ENCODE measurements at regions not wholly inside any gene's neighbourhood (a gene's known extent, or its start where the extent isn't known, plus 50 kb on each side); places are given as distances from the start of the nearest gene placed in this dataset.

DNA sequence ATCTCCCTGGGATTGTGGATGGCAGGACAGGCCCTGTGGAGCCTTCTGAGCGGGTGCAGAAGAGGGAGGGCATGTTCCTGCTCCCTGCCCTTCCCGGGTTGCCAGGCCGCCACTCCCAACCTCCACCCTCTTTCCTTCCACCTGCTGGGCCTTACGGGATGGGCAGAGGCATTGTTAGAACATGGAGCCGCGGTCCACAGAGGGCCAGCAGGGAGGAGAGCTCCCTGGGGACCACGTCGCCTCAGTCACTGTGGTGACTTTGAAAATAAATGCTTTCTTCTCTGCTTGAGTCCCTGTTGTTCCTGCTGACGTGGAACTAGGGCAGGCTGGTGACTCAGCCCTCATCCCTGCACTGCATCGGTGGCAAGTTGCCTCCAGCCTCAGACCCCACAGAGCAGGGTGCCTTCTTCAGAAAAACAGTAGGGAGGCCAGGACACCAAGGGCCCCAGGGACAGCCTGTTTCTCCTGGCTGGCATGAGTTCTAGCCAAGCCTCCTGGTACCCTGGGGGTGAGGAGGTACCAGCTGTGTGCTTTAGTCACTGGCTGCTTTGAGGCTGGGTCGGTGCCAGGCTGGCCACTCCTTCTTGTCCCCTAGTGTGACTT, 224.9 kb downstream of the SEC14L1 start:
- no peak for FAIRE-seq

DNA sequence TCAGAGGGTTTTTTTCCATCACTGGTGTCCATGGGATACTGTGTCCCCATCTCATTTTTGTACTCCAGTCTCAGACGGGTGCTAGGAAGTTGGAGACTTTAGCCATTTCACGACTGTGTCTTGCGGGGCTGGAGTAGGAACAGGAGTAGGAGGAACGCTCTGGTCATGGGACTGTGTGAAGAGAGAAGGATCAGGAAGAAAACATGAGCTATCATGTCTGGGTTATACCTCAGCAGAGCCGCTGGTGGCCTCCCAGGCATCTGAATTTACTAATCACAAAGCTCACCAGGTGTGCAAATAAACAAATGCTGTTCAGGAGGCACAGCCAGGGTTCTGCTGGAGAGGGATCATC, 225.4 kb downstream of the SEC14L1 start:
- no peak for FAIRE-seq

DNA sequence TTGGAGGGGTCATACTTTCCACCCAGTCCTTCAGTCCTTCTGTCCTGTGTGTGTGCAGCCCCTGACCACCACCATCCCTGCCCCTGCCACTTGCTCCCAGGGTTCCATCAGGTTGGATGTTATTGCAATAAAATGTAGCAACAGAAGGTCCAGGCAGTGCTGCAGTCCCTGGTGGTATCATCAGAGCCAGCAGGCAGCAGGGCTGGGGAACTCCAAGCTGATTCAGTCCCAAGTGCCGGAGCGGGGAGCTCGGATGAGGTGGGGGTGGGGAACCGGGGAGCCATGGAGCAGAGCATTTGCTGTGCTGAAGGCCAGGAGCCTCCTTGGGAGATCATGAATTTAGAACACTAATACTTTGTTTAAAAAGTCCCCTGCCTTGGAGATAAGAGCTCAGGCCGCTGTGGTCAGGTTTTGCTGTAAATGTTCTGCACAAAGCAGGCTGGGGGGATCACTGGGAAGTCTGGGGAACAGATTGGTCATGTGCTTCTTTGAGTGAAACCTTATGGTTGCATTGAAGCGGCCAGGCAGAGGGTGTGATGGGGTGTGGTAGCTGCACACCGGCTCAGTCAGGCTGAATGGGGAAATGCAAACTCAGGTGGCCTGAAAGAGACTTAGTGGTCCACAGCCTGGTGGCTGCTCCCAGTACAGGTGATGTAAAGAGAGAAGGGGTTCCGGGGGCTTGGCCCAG, 225.9 kb downstream of the SEC14L1 start:
- FAIRE-seq = no peak

DNA sequence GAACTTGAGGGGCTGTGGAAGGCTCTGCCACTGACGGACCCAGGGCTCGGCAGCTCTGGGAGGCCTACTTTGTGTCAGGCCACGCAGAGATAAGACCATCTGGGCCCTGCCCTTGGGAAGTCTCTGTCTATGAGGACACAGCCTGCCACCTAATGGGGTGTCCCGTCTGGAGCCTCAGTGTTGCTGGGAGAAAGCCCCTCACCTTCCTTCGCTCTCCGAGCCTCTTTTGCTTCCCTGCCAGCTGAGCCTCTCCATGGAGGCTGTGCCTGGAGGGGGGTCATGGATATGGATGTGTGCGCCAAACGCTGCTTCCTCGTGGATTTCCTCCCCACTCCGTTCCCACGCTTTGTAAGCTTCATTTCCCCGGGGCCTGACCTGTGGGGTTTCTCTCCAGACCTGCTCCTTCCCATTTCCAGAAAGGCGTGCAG, 228.8 kb downstream of the SEC14L1 start:
- no peak for FAIRE-seq

DNA sequence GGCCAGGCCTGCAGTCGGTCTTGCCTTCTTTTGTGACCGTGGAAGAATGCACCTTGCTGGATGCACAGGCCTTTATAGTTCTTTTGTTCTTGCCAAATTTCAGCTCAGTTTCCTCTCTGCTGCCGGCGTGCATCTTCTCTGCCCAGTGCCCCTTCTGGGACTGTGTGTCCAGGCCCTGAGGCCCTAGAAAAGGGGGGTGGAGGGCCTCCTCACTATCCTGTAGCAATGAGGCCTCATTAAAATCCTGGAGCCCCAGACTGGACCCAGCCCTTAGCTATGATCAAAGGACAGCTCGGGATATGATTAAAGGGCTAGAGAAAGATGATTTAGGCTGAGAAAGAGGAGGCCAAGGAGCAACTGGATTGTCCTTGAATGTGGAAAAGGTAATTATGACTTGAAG, 229.8 kb downstream of the SEC14L1 start:
- FAIRE-seq = no peak

DNA sequence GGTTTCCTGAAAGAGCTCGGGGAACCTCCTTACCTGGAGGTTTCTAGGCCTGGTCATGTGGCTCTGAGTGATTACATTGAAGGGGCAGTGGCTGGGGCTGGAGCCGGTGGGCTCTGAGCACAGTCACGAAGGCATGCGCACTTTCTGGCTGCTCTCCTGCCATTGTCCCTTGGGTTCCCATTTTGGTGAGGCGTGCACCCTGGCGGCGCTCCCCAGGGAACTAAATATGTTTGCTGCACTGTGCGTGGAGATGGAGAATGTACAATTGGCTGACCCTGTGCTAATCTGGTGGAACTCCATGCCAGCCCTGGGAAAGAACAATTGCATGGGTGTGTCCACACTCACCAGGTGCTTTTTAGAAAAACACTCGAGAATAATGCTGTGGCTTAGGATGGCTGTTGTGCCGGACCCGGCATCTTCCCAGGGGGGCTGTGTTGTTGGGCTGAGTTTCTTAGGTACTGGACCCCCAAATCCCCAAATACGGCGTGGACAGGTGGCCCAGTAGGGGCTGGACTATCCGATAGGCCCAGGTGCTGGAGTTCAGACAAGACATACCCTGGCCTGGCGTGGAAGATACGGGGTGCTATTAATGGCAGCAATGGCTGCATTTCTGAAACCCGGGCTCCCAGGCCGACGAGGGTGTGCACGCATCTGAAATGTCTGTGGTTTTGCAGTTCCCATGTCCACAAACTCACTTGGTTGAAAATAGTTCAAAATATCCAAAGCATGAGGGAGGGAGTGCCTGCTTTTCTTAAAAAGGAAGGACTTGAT, 230.5 kb downstream of the SEC14L1 start:
- FAIRE-seq = no peak

DNA sequence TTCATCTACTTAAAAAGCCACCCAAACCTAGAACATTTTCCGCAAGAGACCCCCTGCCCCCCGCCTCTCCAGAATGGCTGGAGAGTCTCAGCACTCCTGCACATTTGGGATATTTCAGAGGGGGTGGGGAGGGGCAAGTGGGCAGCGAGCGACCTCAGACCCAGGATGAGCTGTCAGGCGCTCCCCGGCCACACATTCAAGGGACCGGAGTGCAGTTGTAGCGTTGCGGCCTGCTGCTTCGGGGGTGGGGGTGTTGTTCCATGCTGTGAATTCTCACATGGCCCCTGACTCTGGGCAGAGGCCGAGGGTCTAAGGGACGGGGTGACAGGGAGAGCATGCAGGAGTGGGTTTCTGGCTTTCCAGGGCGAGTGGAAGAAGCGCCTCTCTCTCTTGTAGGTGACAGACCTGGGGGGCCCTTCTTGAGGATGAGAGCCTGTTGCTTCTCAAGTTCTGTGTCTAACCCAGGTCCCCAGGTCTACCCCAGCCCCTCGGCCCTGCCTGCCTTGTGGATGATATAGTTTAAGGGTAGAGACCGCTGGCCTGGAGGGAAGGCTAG, 231.2 kb downstream of the SEC14L1 start:
- FAIRE-seq = no peak

DNA sequence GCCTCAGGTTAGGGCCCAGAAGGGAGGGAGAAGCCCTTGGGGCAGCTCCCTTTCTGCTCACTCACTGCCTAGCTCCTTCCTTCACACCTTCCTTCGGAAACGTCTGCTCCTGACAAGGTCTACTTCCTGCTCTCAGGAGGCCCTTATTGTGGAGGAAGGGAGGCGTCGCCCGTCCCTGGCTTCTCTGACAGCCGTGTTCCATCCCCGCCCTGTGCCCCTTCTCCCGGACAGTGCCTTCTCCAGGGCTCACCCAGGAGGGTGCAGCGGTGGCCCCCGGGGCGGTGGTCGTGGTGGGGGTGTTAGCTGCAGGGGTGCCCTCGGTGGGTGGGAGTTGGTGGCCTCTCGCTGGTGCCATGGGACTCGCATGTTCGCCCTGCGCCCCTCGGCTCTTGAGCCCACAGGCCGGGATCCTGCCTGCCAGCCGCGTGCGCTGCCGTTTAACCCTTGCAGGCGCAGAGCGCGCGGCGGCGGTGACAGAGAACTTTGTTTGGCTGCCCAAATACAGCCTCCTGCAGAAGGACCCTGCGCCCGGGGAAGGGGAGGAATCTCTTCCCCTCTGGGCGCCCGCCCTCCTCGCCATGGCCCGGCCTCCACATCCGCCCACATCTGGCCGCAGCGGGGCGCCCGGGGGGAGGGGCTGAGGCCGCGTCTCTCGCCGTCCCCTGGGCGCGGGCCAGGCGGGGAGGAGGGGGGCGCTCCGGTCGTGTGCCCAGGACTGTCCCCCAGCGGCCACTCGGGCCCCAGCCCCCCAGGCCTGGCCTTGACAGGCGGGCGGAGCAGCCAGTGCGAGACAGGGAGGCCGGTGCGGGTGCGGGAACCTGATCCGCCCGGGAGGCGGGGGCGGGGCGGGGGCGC, 231.9 kb downstream of the SEC14L1 start:
- no peak for FAIRE-seq

DNA sequence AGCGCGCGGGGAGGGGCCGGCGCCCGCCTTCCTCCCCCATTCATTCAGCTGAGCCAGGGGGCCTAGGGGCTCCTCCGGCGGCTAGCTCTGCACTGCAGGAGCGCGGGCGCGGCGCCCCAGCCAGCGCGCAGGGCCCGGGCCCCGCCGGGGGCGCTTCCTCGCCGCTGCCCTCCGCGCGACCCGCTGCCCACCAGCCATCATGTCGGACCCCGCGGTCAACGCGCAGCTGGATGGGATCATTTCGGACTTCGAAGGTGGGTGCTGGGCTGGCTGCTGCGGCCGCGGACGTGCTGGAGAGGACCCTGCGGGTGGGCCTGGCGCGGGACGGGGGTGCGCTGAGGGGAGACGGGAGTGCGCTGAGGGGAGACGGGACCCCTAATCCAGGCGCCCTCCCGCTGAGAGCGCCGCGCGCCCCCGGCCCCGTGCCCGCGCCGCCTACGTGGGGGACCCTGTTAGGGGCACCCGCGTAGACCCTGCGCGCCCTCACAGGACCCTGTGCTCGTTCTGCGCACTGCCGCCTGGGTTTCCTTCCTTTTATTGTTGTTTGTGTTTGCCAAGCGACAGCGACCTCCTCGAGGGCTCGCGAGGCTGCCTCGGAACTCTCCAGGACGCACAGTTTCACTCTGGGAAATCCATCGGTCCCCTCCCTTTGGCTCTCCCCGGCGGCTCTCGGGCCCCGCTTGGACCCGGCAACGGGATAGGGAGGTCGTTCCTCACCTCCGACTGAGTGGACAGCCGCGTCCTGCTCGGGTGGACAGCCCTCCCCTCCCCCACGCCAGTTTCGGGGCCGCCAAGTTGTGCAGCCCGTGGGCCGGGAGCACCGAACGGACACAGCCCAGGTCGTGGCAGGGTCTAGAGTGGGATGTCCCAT, 232.8 kb downstream of the SEC14L1 start:
- FAIRE-seq = no peak

DNA sequence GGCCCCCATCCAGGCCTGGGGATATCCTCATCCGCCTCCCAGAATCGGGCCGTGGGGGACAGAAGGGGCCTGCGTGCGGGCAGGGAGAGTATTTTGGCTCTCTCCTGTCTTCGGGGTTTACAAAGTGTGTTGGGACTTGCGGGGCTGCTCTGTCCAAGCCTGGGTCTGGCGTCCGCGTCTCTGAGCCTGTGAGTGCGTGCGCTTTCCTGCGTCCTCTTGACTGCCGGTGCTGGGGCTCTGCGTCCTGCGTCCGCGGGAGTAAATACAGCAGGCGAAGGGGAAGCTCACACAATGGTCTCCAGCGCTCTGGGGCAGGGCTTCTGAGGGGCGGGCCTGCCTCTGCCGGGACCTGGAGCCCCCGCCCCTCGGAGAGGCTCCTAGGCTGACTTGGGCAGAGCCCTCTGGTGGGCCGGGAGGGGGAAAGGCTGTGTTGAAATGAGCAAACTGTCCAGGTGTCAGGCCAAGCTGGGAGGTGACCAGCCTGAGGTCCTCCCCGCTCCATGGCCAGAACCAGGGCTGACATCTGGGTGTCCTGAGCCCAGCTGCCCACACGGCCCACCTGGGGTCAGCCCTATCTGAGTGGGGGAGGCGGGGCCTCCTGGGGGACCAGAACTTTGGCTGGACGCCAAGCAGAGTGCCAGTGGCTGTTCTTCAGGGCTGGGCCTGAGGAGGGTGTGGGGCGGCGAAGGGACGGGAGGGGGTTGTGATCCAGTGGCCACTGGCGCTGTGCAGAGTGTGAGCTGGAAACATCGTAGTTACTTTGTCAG, 233.6 kb downstream of the SEC14L1 start:
- FAIRE-seq = peak; percentile 80

DNA sequence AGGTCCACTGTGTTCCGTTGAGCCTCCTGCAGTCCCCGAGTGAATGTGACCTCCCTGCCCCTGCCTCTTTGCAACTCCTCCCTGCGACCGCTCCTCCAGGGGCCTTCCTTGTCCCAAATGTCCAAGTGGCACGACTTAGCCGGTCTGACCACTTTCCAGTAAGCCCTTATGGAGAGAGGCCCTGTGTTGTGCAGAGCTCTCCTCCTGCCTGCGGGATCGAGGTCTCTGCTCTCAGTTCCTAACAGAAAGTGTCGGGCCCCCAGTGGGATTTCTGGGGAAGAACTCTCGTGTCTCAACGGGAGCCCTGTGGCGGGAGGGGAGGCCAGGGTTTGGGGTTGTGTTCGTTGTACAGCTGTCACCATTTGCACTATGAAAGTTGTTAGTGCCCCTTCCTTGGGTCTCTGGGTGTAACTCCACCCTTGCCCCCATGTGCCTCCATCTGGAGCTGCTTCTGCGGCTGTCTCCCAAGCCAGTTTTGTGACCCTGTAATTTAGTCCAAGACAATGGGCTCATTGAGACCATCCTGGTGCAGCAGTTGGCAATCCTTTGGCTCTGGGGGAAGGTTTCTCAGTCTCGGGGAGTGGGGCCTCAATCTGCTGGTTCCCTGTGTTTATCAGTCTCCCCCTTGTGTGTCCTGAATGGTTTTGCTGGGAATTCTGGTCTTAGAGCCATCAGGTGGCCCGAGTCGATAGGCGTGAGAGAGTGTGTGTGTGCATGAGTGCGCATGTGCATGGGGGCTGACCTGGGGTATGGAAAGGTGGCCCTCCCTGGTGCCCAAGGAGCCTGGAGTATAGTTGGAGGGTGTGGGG, 234.5 kb downstream of the SEC14L1 start:
- no peak for FAIRE-seq

DNA sequence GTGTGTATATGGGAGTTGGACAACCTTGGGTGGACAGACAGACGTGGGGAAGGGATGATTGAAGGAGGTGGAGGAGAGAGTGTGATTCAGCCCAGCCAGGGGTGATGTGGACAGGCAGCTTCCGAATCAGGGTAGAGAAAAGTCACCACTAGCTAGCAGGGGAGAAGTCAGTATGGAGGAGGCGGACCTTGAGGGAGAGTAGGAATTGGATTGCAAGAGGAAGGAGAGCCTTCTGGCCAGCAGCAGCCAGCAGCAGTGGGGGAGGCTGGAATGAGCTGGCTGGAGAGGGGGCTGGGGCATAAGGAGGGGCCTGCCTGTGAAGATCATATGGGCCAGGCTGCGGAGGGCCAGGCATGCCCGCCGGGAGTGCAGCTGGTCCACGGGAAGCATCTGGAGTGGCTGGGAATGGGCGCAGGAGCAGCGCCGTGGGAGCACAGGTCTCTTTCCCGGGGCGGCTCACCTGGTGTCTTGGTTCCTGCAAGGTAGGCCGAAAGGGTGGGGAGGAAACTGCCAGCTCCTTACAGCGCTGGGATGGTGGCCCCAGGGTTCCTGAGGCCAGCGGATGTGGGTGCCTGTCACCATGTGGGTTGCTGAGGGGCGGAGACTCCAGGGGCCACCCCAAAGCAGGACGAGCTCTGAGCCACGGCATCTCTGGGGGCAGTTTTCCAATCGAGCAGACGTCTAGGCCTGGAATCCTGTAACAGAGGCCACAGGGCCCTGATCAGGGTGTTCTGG, 235.3 kb downstream of the SEC14L1 start:
- FAIRE-seq = no peak

DNA sequence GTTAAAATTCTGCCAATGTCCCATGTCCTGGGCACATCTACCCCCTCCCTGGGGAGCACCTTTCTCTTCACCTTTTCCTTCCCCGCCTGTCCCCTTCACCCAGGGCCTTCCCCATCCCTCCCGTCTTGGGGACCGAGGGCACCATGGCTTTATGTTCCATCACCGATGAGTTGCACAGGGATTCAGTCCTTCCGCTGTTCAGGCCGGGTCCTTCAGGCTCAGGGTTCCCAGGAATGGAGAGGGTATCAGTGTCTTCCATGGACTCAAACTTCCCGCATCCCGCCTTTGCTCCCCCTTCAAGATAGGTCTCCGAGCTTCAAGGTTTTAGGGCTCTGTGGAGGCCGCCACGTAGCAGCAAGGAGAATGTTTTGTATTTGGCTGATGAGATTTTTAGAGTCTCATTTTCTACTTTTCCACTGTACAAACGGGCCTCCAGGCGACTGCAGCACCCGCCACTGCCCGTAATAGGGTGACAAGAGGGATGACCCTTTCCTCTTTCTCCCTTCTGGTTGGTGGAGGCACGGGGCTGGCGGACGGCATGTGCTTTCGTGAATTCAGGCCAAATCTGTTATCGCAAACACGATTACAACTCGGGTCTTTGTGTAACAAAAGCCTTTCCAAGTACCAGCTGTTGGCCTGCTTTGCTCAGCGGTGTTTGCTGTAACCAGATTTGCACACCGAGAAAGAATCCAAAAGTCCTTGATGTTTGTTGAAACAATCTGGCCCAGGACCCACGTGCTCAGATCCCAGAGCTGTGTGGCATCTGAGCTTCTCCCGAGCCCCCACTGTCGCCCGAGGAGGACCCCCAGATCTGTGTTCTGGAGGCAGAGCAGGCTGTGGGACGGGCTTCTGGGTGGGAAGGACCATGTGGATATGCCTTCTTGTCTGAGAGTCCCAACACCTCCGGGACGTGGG, 236.3 kb downstream of the SEC14L1 start:
- FAIRE-seq = no peak

DNA sequence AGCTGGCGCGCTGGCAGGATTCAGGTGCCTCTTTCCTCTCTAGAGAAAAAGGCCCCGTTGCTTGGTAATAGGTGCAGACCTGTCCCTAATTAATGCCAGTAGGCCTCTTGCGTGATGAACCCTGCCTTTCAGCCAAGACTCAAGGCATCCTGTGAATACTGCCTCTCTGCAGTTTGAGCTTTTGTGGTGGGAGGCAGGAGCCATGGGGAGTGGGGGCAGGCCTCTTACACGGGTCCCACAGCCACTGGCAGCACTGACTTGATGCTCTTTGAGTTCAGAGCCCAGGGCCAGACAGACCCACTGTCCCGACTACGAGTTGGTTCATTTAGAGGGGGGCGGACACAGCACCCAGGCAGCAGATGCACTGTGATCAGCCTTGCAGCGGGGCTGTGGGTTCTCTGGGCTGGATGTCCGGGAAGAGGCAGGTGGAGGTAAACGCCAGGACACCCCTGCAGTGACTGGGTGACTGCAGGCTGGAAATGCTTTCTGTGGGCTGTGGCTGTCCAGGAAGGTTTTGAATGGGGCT, 237.0 kb downstream of the SEC14L1 start:
- FAIRE-seq = no peak

DNA sequence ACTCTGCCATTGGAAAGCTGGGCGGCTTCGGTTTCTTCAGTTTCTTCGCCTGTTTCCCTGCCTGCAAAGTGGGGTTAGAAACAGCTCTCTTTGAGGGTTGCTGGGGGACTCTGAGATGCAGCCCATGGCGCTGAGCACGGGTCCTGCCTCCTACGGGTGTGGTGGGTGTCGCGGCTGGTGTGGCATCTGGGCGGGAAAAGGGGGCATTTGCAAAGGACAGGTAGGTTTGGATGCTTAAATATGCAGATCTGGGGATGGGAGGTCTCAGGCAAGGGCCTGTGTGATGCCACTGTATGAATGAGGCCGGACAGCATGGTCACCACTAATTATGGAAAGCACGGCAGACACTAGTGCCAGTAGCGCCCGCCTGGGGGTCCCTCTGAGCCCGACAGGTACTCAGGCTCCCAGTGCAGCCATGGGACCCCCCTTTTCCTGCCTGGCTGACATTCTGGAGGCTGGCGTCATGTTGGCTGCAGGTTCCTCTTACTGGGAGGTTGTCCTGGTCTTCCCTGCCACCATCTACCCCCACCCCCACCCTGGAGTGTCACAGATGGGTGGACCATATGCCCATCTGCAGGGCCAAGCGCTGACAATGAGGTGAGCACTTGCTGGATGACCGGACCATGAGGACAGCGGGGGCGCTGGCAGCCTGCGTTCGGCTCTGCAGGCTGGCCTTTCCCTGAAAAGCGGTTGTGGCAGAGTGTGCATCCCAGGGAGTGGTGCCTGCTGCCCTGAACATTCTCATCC, 237.7 kb downstream of the SEC14L1 start:
- FAIRE-seq = no peak

DNA sequence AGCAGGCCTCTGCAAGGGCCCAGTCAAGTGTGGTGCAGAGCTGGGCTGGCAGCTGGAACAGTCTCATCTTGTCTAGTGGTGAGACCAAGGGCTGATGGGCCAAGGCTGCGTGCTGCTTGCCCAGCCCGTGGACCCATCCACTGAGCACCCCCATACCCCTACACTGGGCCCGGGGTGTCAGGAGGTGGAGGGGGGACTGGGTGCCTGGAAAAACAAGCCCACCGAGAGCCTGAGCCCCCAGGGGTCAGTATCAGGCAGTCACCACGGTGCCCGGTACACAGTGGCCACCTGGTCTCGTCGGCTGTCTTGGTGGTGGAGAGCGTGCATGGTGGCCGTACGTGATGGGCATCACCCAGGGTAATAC, 238.3 kb downstream of the SEC14L1 start:
- FAIRE-seq = no peak

DNA sequence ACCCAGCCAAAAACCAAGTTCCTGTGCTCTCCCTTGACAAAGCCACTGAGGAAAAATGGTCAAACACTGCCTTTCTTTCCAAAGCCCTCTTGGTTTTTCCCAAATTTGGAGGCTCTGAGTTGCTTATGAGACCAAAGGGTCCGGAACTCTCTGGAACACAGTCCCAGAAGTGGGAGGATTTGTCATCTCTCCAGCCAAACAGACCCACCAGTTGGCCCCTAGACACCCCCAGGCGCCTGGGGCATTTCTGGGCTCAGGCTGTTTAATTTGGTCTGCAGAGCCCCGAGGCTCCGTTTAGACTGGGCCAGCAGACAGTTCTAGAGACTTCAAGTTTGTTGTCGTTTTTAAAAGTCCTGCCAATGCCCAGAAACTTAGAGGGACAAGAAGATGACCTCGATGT, 239.1 kb downstream of the SEC14L1 start:
- no peak for FAIRE-seq

Data from endometrium (tissue), 2 donors.